Osteoblast (primary cell): ENCODE measurements at regions not wholly inside any gene's neighbourhood (a gene's known extent, or its start where the extent isn't known, plus 50 kb on each side); places are given as distances from the start of the nearest gene placed in this dataset.

Experiments
- DNase-seq: peaks from one replicate; pipeline ENCODE4 v3.0.0; 2011; ENCODE audit warnings: low spot score, mixed read lengths; ENCODE audit not compliant: insufficient read length; ENCODE audit errors: missing footprints
- H2AFZ ChIP-seq: 2 replicates; pipeline ENCODE4 v1.6.0; 2011; ENCODE audit warnings: mild to moderate bottlenecking, low read length
- H3K27ac ChIP-seq: 2 replicates; pipeline ENCODE4 v1.5.1; 2011; ENCODE audit warnings: mild to moderate bottlenecking, low read depth, low read length, moderate library complexity
- H3K27me3 ChIP-seq: 2 replicates; pipeline ENCODE4 v1.6.0; 2012; ENCODE audit warnings: mild to moderate bottlenecking, control low read depth, inconsistent platforms, low read length, moderate library complexity; ENCODE audit not compliant: insufficient read depth
- H3K36me3 ChIP-seq: 2 replicates; pipeline ENCODE4 v1.5.1; 2011; ENCODE audit warnings: mild to moderate bottlenecking, low read length, control low read depth, moderate library complexity; ENCODE audit not compliant: insufficient read depth
- H3K4me1 ChIP-seq: 2 replicates; pipeline ENCODE4 v1.5.1; 2011; ENCODE audit warnings: mild to moderate bottlenecking, low read length, control low read depth, moderate library complexity; ENCODE audit not compliant: insufficient read depth
- H3K4me2 ChIP-seq: 2 replicates; pipeline ENCODE4 v1.6.0; 2011; ENCODE audit warnings: mild to moderate bottlenecking, low read length; ENCODE audit not compliant: insufficient read depth
- H3K4me3 ChIP-seq: fragments of 200-600 bp; sonication (generic); 3 replicates; pipeline ENCODE4 v1.5.1; 2012; ENCODE audit warnings: mild to moderate bottlenecking, low read length, inconsistent platforms; ENCODE audit not compliant: insufficient read depth
- H3K79me2 ChIP-seq: 2 replicates; pipeline ENCODE4 v1.6.0; 2012; ENCODE audit warnings: mild to moderate bottlenecking, low read length, control low read depth, inconsistent platforms; ENCODE audit not compliant: insufficient read depth
- H3K9me3 ChIP-seq: 2 replicates; pipeline ENCODE4 v1.5.1; 2011; ENCODE audit warnings: low read depth, low read length, control low read depth
- H4K20me1 ChIP-seq: 2 replicates; pipeline ENCODE4 v1.6.0; 2012; ENCODE audit warnings: mild to moderate bottlenecking, low read length, control low read depth; ENCODE audit not compliant: insufficient read depth
- CTCF ChIP-seq: IDR thresholded peaks from 2 replicates; pipeline ENCODE4 v1.5.1; 2011; ENCODE audit warnings: mild to moderate bottlenecking, low read depth, low read length, moderate library complexity; ENCODE audit errors: extremely low read depth

GRCh38 chr12:115650026-115650425 lies 627.5 kb downstream of the MED13L start:
- Histone ChIP-seq H2AFZ (no peak overlapping the region), H3K9me3 (no peaks in the 10 kb centered on the region), H3K27ac (no peak overlapping the region), H4K20me1 (no peaks in the 10 kb centered on the region), H3K4me1 (no peaks in the 10 kb centered on the region), H3K36me3 (no peaks in the 10 kb centered on the region), H3K27me3 (no peaks in the 10 kb centered on the region), H3K79me2 (no peaks in the 10 kb centered on the region), H3K4me3 (no peak overlapping the region), H3K4me2 (no peak overlapping the region)
- no peak for TF ChIP-seq CTCF
- DNase-seq: no peak

- no peaks in the 10 kb centered on the region for H3K36me3 ChIP-seq
- H3K27ac ChIP-seq: no peak overlapping the region
- H3K9me3 ChIP-seq: no peaks in the 10 kb centered on the region
- no peak for DNase-seq
- H2AFZ ChIP-seq: no peak overlapping the region
- H3K4me1 ChIP-seq: no peaks in the 10 kb centered on the region
- H4K20me1 ChIP-seq: no peaks in the 10 kb centered on the region
- H3K79me2 ChIP-seq: no peaks in the 10 kb centered on the region
- no peak for TF ChIP-seq CTCF
- H3K4me2 ChIP-seq: no peak overlapping the region
- H3K27me3 ChIP-seq: no peaks in the 10 kb centered on the region
- H3K4me3 ChIP-seq: no peak overlapping the region
Observed at GRCh38 chr12:115648463-115648862, 629.0 kb downstream of the MED13L start.

GRCh38 chr12:115646210-115646609 lies 631.3 kb downstream of the MED13L start:
- no peak for DNase-seq
- no peaks in the 10 kb centered on the region for H3K4me1 ChIP-seq
- H3K27me3 ChIP-seq: no peaks in the 10 kb centered on the region
- no peaks in the 10 kb centered on the region for H3K79me2 ChIP-seq
- no peaks in the 10 kb centered on the region for H4K20me1 ChIP-seq
- no peaks in the 10 kb centered on the region for H3K9me3 ChIP-seq
- no peak overlapping the region for H3K27ac ChIP-seq
- TF ChIP-seq CTCF: no peak
- H3K4me3 ChIP-seq: no peak overlapping the region
- no peak overlapping the region for H2AFZ ChIP-seq
- no peak overlapping the region for H3K4me2 ChIP-seq
- H3K36me3 ChIP-seq: no peaks in the 10 kb centered on the region

GRCh38 chr12:115640929-115641328 lies 636.6 kb downstream of the MED13L start:
- H3K27me3 ChIP-seq: no peaks in the 10 kb centered on the region
- TF ChIP-seq CTCF: no peak
- H3K27ac ChIP-seq: no peak overlapping the region
- no peak overlapping the region for H2AFZ ChIP-seq
- no peaks in the 10 kb centered on the region for H4K20me1 ChIP-seq
- no peak overlapping the region for H3K4me3 ChIP-seq
- H3K4me2 ChIP-seq: no peak overlapping the region
- H3K4me1 ChIP-seq: no peaks in the 10 kb centered on the region
- no peaks in the 10 kb centered on the region for H3K79me2 ChIP-seq
- no peaks in the 10 kb centered on the region for H3K9me3 ChIP-seq
- no peak for DNase-seq
- H3K36me3 ChIP-seq: no peaks in the 10 kb centered on the region
